CD4-positive, alpha-beta T cell treated with Interleukin-1 beta for 1 hour (primary cell): ENCODE measurements at regions not wholly inside any gene's neighbourhood (a gene's known extent, or its start where the extent isn't known, plus 50 kb on each side); places are given as distances from the start of the nearest gene placed in this dataset.
A peak's percentile ranks its signal among the peaks of the same experiment; 100 is the strongest.

Experiments
- DNase-seq, 2 donors: peaks; one replicate each; pipeline ENCODE4 v3.0.0-alpha.2; 2020 to 2022

- DNase-seq = no peak
Measured at GRCh38 chr12:126807312-126807865, 1459.6 kb upstream of the TMEM132C start.

- no peak for DNase-seq
Measured at GRCh38 chr12:126811391-126811790, 1455.6 kb upstream of the TMEM132C start.

GRCh38 chr12:126819554-126819953 lies 1447.4 kb upstream of the TMEM132C start:
- no peak for DNase-seq

GRCh38 chr12:126830778-126831680 lies 1435.9 kb upstream of the TMEM132C start:
- no peak for DNase-seq

GRCh38 chr12:126837697-126838096 lies 1429.3 kb upstream of the TMEM132C start:
- no peak for DNase-seq

GRCh38 chr12:126843915-126844669 lies 1422.9 kb upstream of the TMEM132C start:
- no peak for DNase-seq

GRCh38 chr12:126847005-126847629 lies 1419.9 kb upstream of the TMEM132C start:
- no peak for DNase-seq

GRCh38 chr12:126855768-126856167 lies 1411.2 kb upstream of the TMEM132C start:
- no peak for DNase-seq

GRCh38 chr12:126856958-126857357 lies 1410.0 kb upstream of the TMEM132C start:
- DNase-seq = no peak

- DNase-seq = no peak
Measured at GRCh38 chr12:126858560-126858959, 1408.4 kb upstream of the TMEM132C start.

- no peak for DNase-seq
Measured at GRCh38 chr12:126860210-126860609, 1406.8 kb upstream of the TMEM132C start.

- no peak for DNase-seq
Measured at GRCh38 chr12:126862500-126862899, 1404.5 kb upstream of the TMEM132C start.

- DNase-seq = no peak
Measured at GRCh38 chr12:126869644-126870043, 1397.3 kb upstream of the TMEM132C start.

- DNase-seq = no peak
Measured at GRCh38 chr12:126873701-126874100, 1393.3 kb upstream of the TMEM132C start.

GRCh38 chr12:126874427-126875026 lies 1392.4 kb upstream of the TMEM132C start:
- DNase-seq = peak; percentile 26 to 60

- no peak for DNase-seq
Measured at GRCh38 chr12:126879842-126880241, 1387.1 kb upstream of the TMEM132C start.

GRCh38 chr12:126883697-126884096 lies 1383.3 kb upstream of the TMEM132C start:
- DNase-seq = no peak

GRCh38 chr12:126889501-126889900 lies 1377.5 kb upstream of the TMEM132C start:
- DNase-seq = no peak

- DNase-seq = no peak
Measured at GRCh38 chr12:126890097-126890496, 1376.9 kb upstream of the TMEM132C start.

GRCh38 chr12:126891789-126892188 lies 1375.2 kb upstream of the TMEM132C start:
- DNase-seq = no peak

- DNase-seq = no peak
Measured at GRCh38 chr12:126895951-126896913, 1370.7 kb upstream of the TMEM132C start.

- DNase-seq = no peak
Measured at GRCh38 chr12:126897102-126897501, 1369.9 kb upstream of the TMEM132C start.
